Activated CD4-positive, alpha-beta T cell treated with anti-CD3 and anti-CD28 coated beads, Interleukin-2, amount 10 ng/mL, durations not matched to agents 7 days and 5 days (primary cell): ENCODE measurements at regions not wholly inside any gene's neighbourhood (a gene's known extent, or its start where the extent isn't known, plus 50 kb on each side); places are given as distances from the start of the nearest gene placed in this dataset.
"Not testable (repeated sequence)": the region's sequence is repeated elsewhere in the genome, so short reads cannot be mapped to it uniquely, and the experiment has no call there.

Experiments used
- CTCF ChIA-PET: fragments of 350-600 bp; sonication (Branson Sonifier 250); formaldehyde crosslinking; loops from one replicate; lab custom pipeline; 2021; ENCODE audit warnings: antibody characterized with exemption; lab: Charles Lee
- POLR2A ChIA-PET: fragments of 350-600 bp; sonication (Branson Sonifier 250); formaldehyde crosslinking; loops from one replicate; lab custom pipeline; 2021; ENCODE audit warnings: antibody characterized with exemption; lab: Charles Lee
- DNase-seq: peaks from one replicate; pipeline ENCODE4 v3.0.0-alpha.2; 2020
- H3K27ac Mint-ChIP-seq: one replicate; pipeline ENCODE4 v1.8.0; 2021; ENCODE audit warnings: mild to moderate bottlenecking, moderate library complexity, mixed read lengths
- H3K27me3 Mint-ChIP-seq: one replicate; pipeline ENCODE4 v1.8.0; 2021; ENCODE audit warnings: mixed read lengths
- H3K36me3 Mint-ChIP-seq: one replicate; pipeline ENCODE4 v1.8.0; 2021; ENCODE audit warnings: low read depth, mixed read lengths
- H3K4me1 Mint-ChIP-seq: one replicate; pipeline ENCODE4 v1.8.0; 2021; ENCODE audit warnings: mixed read lengths
- H3K4me3 Mint-ChIP-seq: one replicate; pipeline ENCODE4 v1.8.0; 2021; ENCODE audit warnings: mild to moderate bottlenecking, moderate library complexity, mixed read lengths
- H3K9me3 Mint-ChIP-seq: one replicate; pipeline ENCODE4 v1.8.0; 2021; ENCODE audit warnings: mixed read lengths

DNA sequence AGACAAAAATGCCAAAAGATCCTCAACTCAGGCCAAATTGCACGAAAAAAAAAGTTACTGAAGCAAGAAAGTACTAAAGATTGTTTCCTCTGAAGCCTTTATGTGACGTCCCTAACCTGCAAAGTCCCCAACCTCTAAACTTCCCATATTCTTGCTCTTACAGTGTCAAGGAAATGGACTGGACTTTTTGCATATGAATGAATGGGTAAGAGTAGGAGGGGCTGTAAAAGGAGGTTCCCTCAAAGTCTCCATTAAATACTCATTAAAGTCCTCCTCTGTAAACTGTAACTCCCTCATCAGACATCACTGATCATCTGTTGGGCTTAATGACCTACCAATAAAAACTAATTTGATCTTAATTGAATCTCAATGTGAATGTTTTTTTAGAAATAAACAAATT lies 164.8 kb upstream of the STEAP1 start:
- ChIA-PET POLR2A (no interaction called here), CTCF (no interaction called here)
- Mint-ChIP-seq H3K4me1 (no peaks in the 10 kb centered on the region), H3K4me3 (no peak overlapping the region), H3K36me3 (no peaks in the 10 kb centered on the region), H3K27me3 (no peaks in the 10 kb centered on the region), H3K27ac (no peak overlapping the region), H3K9me3 (peaks cover 5% of the 10 kb centered on the region)
- DNase-seq: no peak

DNA sequence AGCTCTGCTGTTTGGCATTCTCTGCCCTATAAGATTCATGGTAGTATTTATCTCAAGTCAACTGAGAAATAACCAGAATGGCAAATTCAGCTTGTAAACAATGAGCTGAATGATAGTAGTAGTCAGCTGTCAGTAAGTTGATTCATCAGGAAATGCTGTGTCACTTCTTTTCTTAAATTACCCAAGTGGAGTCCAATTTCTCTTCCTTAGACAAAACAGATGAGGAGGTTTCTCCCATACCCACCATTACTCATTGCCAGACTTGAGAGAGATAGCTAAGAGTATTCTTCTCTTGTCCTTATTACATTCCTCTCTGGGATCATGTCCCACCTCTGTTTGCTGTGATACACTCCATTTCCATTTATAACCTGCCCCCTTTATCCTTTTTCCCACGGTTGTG lies 159.8 kb upstream of the STEAP1 start:
- Mint-ChIP-seq H3K27me3 (no peaks in the 10 kb centered on the region), H3K27ac (no peak overlapping the region), H3K9me3 (peaks cover 3% of the 10 kb centered on the region), H3K36me3 (no peaks in the 10 kb centered on the region), H3K4me1 (no peaks in the 10 kb centered on the region), H3K4me3 (no peak overlapping the region)
- POLR2A ChIA-PET: no interaction called here
- CTCF ChIA-PET: no interaction called here
- no peak for DNase-seq

DNA sequence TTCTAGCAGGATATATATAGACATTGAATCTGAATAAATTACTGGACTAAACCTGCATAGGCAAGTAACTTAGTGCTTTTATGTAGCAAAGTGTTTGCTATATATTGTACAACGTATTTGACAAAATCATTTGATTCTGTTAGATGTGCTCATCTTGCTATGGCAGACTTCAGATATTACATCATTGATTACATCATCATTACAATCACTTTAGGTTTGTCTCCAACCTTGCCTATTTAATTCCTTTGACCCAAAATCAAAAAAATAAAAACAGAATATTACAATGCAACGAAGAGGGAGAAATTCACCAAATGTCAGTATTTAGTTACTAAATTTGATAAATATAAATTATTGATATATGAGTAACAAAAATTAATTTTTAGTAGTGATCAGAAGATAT lies 155.7 kb upstream of the STEAP1 start:
- ChIA-PET POLR2A (no interaction called here), CTCF (no interaction called here)
- Mint-ChIP-seq H3K9me3 (no peaks in the 10 kb centered on the region), H3K27me3 (no peaks in the 10 kb centered on the region), H3K36me3 (no peaks in the 10 kb centered on the region), H3K4me1 (no peaks in the 10 kb centered on the region), H3K4me3 (no peak overlapping the region), H3K27ac (no peak overlapping the region)
- no peak for DNase-seq

DNA sequence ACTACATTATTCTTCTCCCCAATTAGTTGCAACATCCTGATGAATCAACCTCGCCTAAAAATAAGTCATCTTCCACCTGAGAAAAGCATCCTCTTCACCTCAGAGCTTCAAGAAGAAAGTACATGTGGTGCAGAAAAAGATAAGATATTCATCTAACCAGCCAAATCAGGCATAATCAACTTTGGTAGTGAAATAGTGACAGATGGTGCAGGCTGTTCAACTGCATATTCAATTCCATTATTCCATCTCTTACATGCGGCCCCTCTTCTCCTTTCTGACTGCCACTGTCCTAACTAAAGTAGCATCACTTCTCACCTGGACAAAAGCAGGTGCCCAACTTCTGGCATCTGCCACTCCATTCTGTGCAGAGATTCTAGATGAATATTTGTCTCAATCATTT lies 148.4 kb upstream of the STEAP1 start:
- Mint-ChIP-seq H3K4me1 (no peaks in the 10 kb centered on the region), H3K27me3 (no peaks in the 10 kb centered on the region), H3K9me3 (no peaks in the 10 kb centered on the region), H3K4me3 (no peak overlapping the region), H3K27ac (no peak overlapping the region), H3K36me3 (no peaks in the 10 kb centered on the region)
- no peak for DNase-seq
- ChIA-PET CTCF (no interaction called here), POLR2A (no interaction called here)

DNA sequence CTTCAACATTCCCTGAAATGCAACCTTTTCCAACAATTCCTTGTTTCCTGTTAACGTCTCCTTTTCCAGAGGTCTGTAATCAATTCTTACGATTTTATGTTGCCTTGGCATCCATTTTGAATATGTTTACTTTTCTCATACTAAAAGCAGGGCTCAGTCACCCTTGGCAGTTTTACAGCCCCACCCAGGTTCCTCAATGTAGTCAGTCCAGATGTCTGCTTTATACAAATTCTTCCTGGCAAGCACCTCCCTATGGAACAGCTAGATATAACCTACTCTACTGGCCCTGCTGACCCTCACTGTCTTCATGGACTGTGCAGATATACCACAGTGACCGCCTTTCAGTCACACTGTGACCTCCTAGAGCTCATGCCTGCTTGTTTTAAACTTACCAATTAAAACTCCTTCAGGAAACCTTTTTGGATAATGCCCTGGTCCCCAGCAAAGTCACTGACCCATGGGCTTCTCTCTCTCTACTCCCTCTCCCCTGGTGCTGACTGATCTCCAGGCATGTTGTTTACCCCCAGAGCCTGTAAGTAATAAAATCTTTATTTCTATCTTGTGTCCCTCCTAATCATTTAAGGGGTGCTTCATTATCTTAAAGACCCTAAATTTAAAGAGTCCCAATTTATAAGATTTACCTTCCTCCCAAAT lies 147.1 kb upstream of the STEAP1 start:
- Mint-ChIP-seq H3K9me3 (no peaks in the 10 kb centered on the region), H3K4me3 (no peak overlapping the region), H3K4me1 (no peaks in the 10 kb centered on the region), H3K36me3 (no peaks in the 10 kb centered on the region), H3K27ac (no peak overlapping the region), H3K27me3 (no peaks in the 10 kb centered on the region)
- CTCF ChIA-PET: no interaction called here
- no peak for DNase-seq
- POLR2A ChIA-PET: no interaction called here

DNA sequence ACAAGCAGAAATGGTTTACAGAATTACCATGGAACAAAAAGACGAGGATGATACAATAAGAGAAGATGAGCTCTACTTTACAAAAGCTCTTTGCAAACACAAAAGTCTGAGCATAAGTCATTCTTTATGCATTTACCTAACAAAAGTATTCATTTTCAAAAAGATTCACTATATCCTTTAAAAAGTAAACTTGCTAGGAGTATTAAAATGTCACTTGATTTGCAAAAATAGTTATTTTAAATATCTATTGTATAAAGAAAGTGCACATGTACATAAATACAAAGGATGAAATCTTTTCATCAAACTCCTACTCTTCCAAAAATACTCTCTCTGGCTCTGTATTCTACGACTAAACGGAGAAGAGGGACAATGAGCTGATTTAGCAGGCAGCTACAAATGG lies 146.4 kb upstream of the STEAP1 start:
- Mint-ChIP-seq H3K4me3 (no peak overlapping the region), H3K9me3 (no peaks in the 10 kb centered on the region), H3K4me1 (no peaks in the 10 kb centered on the region), H3K27me3 (no peaks in the 10 kb centered on the region), H3K27ac (no peak overlapping the region), H3K36me3 (no peaks in the 10 kb centered on the region)
- ChIA-PET CTCF (no interaction called here), POLR2A (no interaction called here)
- no peak for DNase-seq

DNA sequence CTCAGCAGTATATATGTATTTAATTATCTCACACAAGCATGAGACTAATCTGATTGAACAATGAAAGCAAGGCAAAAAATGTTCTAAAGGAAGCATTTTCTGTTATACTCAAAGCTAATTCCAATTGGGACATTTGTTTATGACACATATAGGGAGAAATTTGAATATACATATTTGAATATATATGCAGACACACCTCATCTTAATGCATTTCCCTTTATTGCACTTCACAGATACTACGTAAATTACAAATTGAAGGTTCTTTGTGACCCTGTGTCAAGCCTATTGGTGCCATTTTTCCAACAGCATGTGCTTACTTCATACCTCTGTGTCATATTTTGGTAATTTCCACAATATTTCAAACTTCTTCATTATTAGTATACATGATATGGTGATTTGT lies 132.1 kb upstream of the STEAP1 start:
- CTCF ChIA-PET: no interaction called here
- POLR2A ChIA-PET: no interaction called here
- Mint-ChIP-seq H3K4me3 (no peak overlapping the region), H3K27me3 (no peaks in the 10 kb centered on the region), H3K27ac (no peak overlapping the region), H3K4me1 (no peaks in the 10 kb centered on the region), H3K36me3 (no peaks in the 10 kb centered on the region), H3K9me3 (no peaks in the 10 kb centered on the region)
- no peak for DNase-seq

DNA sequence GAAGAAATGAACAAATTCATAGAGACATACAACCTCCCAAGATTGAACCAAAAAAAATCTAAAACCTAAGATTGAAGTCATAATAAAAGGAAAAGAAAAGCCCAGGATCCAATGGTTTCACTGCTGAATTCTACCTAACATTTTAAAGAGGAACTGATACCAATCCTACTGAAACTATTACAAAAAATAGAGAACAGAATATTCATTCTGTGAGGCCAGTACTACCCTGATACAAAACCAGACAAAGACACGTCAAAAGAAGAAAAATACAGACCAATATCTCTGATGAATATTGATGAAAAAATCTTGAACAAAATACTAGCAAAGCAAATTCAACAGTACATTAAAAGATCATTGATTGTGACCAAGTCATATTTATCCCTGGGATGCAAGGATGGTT lies 128.5 kb upstream of the STEAP1 start:
- Mint-ChIP-seq H3K4me3 (no peak overlapping the region), H3K4me1 (no peaks in the 10 kb centered on the region), H3K9me3 (no peaks in the 10 kb centered on the region), H3K27ac (no peak overlapping the region), H3K36me3 (no peaks in the 10 kb centered on the region), H3K27me3 (no peaks in the 10 kb centered on the region)
- DNase-seq: no peak
- ChIA-PET POLR2A (no interaction called here), CTCF (no interaction called here)

DNA sequence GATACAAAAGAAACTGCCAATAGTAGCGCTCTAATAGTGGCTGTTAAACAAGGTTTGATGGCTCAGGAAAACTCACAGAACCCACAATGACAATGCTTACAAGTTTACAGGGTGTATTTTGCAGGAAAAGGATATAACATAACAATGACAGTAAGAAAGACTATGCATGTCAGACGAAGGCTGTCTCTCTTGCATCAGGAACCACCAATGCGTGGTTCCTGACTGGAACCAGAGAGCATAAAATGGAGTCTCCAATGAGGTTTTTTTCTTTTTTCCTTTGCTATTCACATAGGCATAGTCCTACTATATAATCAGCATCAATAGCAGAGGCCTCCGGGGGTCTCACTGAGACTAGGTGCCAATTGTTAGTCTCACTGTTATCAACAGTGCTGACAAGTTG lies 120.4 kb upstream of the STEAP1 start:
- Mint-ChIP-seq H3K36me3 (no peaks in the 10 kb centered on the region), H3K4me1 (no peaks in the 10 kb centered on the region), H3K4me3 (no peak overlapping the region), H3K27ac (no peak overlapping the region), H3K27me3 (no peaks in the 10 kb centered on the region), H3K9me3 (no peaks in the 10 kb centered on the region)
- POLR2A ChIA-PET: no interaction called here
- DNase-seq: no peak
- CTCF ChIA-PET: no interaction called here

DNA sequence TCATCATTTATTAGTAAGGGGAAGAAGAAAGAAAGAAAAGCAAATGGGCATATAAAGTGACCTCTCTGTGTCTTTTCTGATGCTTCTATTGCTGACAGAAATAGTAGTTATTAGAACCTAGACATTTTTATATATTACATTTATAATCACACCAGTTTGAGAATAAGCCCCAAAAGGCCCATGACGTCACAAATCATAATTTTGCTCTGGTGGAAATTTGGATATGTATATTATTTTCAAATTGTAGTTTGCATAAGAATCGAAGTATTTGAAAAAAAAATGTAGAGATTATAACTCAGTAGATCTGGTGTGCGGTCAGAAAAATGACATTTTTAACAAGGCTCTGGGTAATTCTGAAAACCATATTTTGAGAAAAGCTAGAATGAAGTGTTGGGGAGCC lies 101.2 kb upstream of the STEAP1 start:
- no peak overlapping the region for H3K27ac Mint-ChIP-seq
- H3K9me3 Mint-ChIP-seq: no peaks in the 10 kb centered on the region
- H3K27me3 Mint-ChIP-seq: no peaks in the 10 kb centered on the region
- CTCF ChIA-PET: no interaction called here
- H3K4me3 Mint-ChIP-seq: no peak overlapping the region
- no peak for DNase-seq
- POLR2A ChIA-PET: no interaction called here
- H3K36me3 Mint-ChIP-seq: no peaks in the 10 kb centered on the region
- no peaks in the 10 kb centered on the region for H3K4me1 Mint-ChIP-seq

DNA sequence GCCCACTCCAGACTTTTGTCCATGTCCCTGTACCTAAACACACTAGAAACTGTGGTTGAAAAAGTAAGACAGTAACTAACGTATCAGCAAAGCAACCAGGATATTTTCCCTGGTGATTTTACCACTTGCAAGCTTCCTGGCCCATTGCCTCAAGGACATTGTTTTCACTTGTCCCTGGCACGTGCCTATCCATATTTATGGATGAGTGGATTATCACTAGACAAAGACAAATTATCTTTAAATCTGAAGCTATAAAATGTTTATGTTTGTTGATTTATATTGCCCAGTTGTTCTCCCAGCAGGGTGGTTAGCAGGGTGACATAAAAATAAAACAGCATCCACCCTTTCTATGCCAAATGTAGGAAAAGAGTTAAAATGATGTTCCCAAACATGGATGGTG lies 93.2 kb upstream of the STEAP1 start:
- no peak for DNase-seq
- Mint-ChIP-seq H3K4me1 (no peaks in the 10 kb centered on the region), H3K9me3 (no peaks in the 10 kb centered on the region), H3K27ac (no peak overlapping the region), H3K27me3 (peaks cover 2% of the 10 kb centered on the region), H3K36me3 (no peaks in the 10 kb centered on the region), H3K4me3 (no peak overlapping the region)
- ChIA-PET CTCF (no interaction called here), POLR2A (no interaction called here)

DNA sequence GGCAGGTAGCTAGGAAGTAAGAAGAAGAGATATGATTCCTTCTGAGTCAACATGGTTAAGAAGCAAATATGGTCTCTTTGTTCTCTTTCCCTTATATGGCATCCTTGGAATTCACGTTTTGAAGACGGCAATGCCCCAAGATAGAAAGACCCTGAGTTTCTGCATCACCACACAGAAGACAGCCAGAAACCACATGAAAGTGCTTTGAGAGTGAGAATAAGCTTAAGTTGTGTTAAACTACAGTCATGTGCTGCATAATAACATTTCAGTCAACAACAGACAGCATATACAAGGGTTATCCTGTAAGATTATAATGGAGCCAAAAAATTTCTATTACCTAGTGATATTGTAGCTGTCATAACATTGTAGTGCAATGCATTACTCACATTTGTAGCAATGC lies 89.9 kb upstream of the STEAP1 start:
- ChIA-PET POLR2A (no interaction called here), CTCF (no interaction called here)
- Mint-ChIP-seq H3K27me3 (no peaks in the 10 kb centered on the region), H3K36me3 (no peaks in the 10 kb centered on the region), H3K4me3 (no peak overlapping the region), H3K27ac (no peak overlapping the region), H3K9me3 (no peaks in the 10 kb centered on the region), H3K4me1 (no peaks in the 10 kb centered on the region)
- DNase-seq: no peak

DNA sequence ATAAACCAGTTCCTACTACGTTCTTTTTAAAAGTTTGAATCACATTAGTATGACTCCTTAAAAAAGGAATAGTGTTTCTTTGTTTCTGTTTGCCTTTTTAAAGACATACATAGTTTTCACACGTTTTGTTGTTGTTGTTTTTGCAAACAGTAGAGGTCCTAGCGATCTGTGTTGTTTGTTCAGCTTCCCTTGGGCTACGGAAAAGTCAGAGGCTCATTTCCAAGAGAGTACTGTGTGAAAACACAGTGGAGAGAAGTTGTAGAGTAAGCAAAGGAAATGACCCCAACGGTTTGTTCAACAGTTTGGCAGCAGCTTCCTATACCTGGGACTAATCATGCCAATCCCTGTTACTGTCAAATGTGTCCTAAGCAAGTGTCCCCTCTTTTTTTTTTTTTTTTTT lies 87.1 kb upstream of the STEAP1 start:
- no peaks in the 10 kb centered on the region for H3K4me1 Mint-ChIP-seq
- DNase-seq: no peak
- no peaks in the 10 kb centered on the region for H3K9me3 Mint-ChIP-seq
- no peaks in the 10 kb centered on the region for H3K27me3 Mint-ChIP-seq
- no peak overlapping the region for H3K27ac Mint-ChIP-seq
- ChIA-PET CTCF (no interaction called here), POLR2A (no interaction called here)
- no peak overlapping the region for H3K4me3 Mint-ChIP-seq
- no peaks in the 10 kb centered on the region for H3K36me3 Mint-ChIP-seq

DNA sequence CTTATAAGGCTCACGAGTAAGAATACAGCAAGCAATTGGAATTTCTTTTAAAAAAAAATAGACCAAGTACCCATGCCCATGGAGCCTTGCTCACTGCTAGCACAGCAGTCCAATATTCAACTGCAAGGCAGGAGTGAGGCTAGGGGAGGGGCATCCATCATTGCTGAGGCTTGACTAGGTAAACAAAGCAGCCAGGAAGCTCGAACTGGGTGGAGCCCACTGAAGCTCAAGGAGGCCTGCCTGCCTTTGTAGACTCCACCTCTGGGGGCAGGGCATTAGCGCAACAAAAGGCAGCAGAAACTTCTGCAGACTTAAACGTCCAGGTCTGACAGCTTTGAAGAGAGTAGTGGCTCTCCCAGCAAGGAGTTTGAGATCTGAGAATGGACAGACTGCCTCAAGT lies 84.0 kb upstream of the STEAP1 start:
- CTCF ChIA-PET, H3K4me1 Mint-ChIP-seq, H3K36me3 Mint-ChIP-seq, H3K4me3 Mint-ChIP-seq, H3K27me3 Mint-ChIP-seq, H3K27ac Mint-ChIP-seq, H3K9me3 Mint-ChIP-seq, DNase-seq, POLR2A ChIA-PET: not testable (repeated sequence)
